ENCODE measurements at regions not wholly inside any gene's neighbourhood (a gene's known extent, or its start where the extent isn't known, plus 50 kb on each side); places are given as distances from the start of the nearest gene placed in this dataset.

DNA sequence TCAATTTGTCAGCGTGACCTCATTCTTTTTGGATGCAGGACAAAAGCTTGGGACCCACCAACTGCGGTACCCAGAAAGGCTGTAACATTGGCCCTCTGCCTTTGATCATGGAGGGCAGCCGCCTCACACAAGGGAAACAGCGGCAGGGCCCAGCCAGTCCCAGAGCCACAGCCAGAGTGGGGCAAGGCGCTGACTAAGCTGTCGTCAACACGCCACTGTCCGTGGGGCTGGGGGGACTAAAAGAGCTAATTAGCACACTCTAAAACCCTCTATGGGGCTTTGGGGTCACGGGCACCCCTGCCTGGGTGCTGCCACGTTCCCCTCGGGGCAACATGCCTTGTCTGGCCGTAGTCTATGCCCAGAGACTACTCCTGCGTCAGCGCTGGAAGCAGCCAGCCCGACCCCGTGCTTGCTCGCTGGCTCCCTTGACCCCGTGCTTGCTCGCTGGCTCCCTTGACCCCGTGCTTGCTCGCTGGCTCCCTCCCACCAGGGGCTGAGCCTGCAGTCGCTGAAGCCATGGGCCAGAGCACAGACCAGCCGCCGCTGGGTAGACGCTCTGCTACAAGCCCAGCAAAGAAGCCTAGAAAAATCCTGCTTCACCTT is 598.4 kb downstream of the MBD2 start:
- intact Hi-C loops (cut with DNase I), result no loop called here
- no peaks in the 10 kb centered on the region for H3K9me3 ChIP-seq
- no peak overlapping the region for H3K27ac ChIP-seq
- no peaks in the 10 kb centered on the region for H3K27me3 ChIP-seq
- WGBS (ENCODE audit: insufficient coverage, low coverage, low lambda C conversion rate, missing lambda C conversion rate), result 79% methylated on average over 9 of the region's 25 CpGs
- DNase-seq (no peak), ATAC-seq (peak in 1 of 4 donors; percentile 27)
- TF ChIP-seq POLR2A (IDR thresholded peaks at IDR 0.05), result no peak
- TF ChIP-seq, protein P1, sequence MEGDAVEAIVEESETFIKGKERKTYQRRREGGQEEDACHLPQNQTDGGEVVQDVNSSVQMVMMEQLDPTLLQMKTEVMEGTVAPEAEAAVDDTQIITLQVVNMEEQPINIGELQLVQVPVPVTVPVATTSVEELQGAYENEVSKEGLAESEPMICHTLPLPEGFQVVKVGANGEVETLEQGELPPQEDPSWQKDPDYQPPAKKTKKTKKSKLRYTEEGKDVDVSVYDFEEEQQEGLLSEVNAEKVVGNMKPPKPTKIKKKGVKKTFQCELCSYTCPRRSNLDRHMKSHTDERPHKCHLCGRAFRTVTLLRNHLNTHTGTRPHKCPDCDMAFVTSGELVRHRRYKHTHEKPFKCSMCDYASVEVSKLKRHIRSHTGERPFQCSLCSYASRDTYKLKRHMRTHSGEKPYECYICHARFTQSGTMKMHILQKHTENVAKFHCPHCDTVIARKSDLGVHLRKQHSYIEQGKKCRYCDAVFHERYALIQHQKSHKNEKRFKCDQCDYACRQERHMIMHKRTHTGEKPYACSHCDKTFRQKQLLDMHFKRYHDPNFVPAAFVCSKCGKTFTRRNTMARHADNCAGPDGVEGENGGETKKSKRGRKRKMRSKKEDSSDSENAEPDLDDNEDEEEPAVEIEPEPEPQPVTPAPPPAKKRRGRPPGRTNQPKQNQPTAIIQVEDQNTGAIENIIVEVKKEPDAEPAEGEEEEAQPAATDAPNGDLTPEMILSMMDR (IDR thresholded peaks at IDR 0.05), result no peak
- H3K4me3 ChIP-seq, result no peak overlapping the region
- H3K4me1 ChIP-seq, result no peaks in the 10 kb centered on the region
- no peaks in the 10 kb centered on the region for H3K36me3 ChIP-seq

DNA sequence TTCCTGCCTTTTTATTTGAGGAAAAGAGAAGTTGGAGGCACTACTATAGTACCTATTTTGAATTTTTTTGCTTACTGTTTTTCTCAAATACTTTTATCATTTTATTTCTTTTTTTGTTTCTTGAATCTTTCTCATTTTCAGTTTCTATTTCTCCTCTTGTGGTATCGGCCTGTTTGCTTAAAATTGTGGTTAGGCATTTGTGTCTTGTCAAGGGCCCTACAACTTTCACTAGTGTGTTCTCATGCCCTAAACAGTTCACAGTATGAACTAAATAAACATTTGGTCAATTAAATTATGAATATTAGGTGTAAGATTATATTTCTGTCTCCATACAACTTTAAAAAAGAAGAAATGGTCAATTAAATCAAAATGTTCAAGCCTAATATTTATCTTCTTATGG is 613.5 kb downstream of the MBD2 start:
- Histone ChIP-seq H3K36me3 (no peaks in the 10 kb centered on the region), H3K27me3 (no peaks in the 10 kb centered on the region), H3K9me3 (no peaks in the 10 kb centered on the region), H3K4me3 (no peak overlapping the region), H3K4me1 (no peaks in the 10 kb centered on the region), H3K27ac (no peak overlapping the region)
- TF ChIP-seq POLR2A (IDR thresholded peaks at IDR 0.05), result no peak
- TF ChIP-seq, protein P1 (IDR thresholded peaks at IDR 0.05), result no peak
- no peak for ATAC-seq
- WGBS (ENCODE audit: insufficient coverage, low coverage, low lambda C conversion rate, missing lambda C conversion rate), result 38% methylated on average over 1 of the region's 1 CpG
- intact Hi-C loops (cut with DNase I), result no loop called here
- DNase-seq, result no peak

DNA sequence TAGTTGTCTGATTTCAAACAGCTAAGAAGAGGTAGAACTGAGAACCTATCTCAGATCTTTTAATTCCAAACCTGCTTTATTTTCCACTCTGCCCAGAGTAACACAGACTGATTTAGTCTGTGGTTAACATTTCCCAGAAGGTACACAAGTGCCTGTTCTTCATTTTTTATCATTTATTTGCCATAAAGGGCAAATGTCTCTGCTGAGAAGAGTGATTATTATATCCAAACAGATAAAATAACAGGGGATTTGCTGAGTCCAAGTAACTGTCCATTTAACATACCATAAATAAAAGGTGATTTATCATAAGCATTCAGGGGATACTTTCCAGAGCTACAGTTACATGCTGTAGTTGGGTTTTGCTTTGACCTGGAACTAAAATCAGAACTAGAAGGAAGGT is 617.7 kb downstream of the MBD2 start:
- Histone ChIP-seq H3K36me3 (no peaks in the 10 kb centered on the region), H3K9me3 (no peaks in the 10 kb centered on the region), H3K27ac (no peak overlapping the region), H3K4me3 (no peak overlapping the region), H3K27me3 (no peaks in the 10 kb centered on the region), H3K4me1 (no peaks in the 10 kb centered on the region)
- intact Hi-C loops (cut with DNase I), result no loop called here
- ATAC-seq (no peak), DNase-seq (no peak)
- TF ChIP-seq, protein P1 (IDR thresholded peaks at IDR 0.05), result no peak
- no peak for TF ChIP-seq POLR2A (IDR thresholded peaks at IDR 0.05)

DNA sequence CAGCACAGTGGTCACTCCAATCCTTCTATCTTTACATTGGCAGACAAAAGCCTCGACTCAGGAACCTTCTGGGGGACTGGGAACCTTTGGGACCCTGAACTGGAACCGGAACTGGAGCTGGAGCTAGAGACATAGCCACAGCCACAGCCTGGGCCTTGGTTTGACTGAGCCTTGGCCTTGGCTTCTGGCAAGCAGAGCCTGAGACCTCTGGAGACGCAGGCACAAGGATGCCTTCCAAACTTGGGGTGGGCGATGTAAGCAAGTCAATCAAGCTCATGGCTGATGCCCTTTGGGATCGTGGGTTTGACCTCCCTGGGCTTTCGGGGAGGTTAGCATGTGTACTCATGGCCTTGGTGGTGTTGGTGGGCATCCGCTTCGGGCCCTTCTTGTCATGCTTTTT is 619.3 kb downstream of the MBD2 start:
- H3K36me3 ChIP-seq, result no peaks in the 10 kb centered on the region
- TF ChIP-seq, protein P1 (IDR thresholded peaks at IDR 0.05), result no peak
- TF ChIP-seq POLR2A (IDR thresholded peaks at IDR 0.05), result no peak
- ATAC-seq (no peak), DNase-seq (peak in 1 of 3 donors; percentile 31)
- intact Hi-C loops (cut with DNase I), result no loop called here
- no peaks in the 10 kb centered on the region for H3K9me3 ChIP-seq
- H3K4me3 ChIP-seq, result no peak overlapping the region
- no peaks in the 10 kb centered on the region for H3K4me1 ChIP-seq
- H3K27me3 ChIP-seq, result no peaks in the 10 kb centered on the region
- WGBS (ENCODE audit: insufficient coverage, low coverage, low lambda C conversion rate, missing lambda C conversion rate), result 38% methylated on average over 3 of the region's 8 CpGs
- no peak overlapping the region for H3K27ac ChIP-seq

DNA sequence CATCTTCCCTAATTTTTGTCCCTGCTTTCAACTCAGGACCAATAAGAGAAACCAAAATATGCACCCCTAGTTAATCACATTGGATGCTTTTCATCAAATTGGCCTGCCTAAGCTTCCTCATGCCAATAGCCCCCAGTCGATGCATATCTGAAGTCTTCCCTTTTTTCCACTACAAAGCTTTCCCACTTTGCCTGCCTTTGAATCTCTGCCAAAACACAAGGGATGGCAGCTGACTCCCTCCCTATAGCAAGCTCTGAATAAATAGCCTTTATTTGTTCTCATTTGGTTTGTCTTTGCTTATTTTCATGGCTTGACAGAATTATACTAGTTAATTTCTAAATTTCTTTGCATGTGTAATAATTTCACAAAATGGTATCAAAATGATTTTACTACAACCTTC is 621.2 kb downstream of the MBD2 start:
- ATAC-seq (no peak), DNase-seq (no peak)
- H3K4me3 ChIP-seq, result no peak overlapping the region
- intact Hi-C loops (cut with DNase I), result no loop called here
- no peaks in the 10 kb centered on the region for H3K9me3 ChIP-seq
- 33% methylated on average over 1 of the region's 1 CpG for WGBS (ENCODE audit: insufficient coverage, low coverage, low lambda C conversion rate, missing lambda C conversion rate)
- TF ChIP-seq, protein P1 (IDR thresholded peaks at IDR 0.05), result no peak
- TF ChIP-seq POLR2A (IDR thresholded peaks at IDR 0.05), result no peak
- H3K36me3 ChIP-seq, result no peaks in the 10 kb centered on the region
- no peaks in the 10 kb centered on the region for H3K4me1 ChIP-seq
- H3K27ac ChIP-seq, result no peak overlapping the region
- no peaks in the 10 kb centered on the region for H3K27me3 ChIP-seq
